PFSK-1 (cell line): ENCODE measurements at regions not wholly inside any gene's neighbourhood (a gene's known extent, or its start where the extent isn't known, plus 50 kb on each side); places are given as distances from the start of the nearest gene placed in this dataset.

Experiments used
- FOXP2 ChIP-seq: optimal IDR thresholded peaks from 2 replicates; pipeline ENCODE3; 2011; ENCODE audit warnings: borderline replicate concordance, control low read depth, inconsistent platforms; ENCODE audit not compliant: insufficient read depth; ENCODE audit errors: extremely low read length, extremely low read depth
- POLR2AphosphoS5 ChIP-seq: IDR thresholded peaks from 2 replicates; pipeline ENCODE4 v1.6.1; 2012; ENCODE audit warnings: low read depth, mild to moderate bottlenecking, control low read depth, low read length, moderate library complexity
- REST ChIP-seq, 2 experiments: IDR thresholded peaks; 2 replicates each; pipeline versions ENCODE4 v1.6.1 to v1.8.0; 2011 to 2012; ENCODE audit warnings: low read depth in 2 of 2, low read length in 2 of 2, control low read depth in 1 of 2, inconsistent platforms in 1 of 2, mild to moderate bottlenecking in 1 of 2, moderate library complexity in 1 of 2; ENCODE audit not compliant: insufficient read depth in 1 of 2
- SIN3A ChIP-seq: IDR thresholded peaks from 2 replicates; pipeline ENCODE4 v1.6.1; 2012; ENCODE audit warnings: mild to moderate bottlenecking, low read length, moderate library complexity, borderline replicate concordance; ENCODE audit not compliant: insufficient read depth
- TAF1 ChIP-seq: IDR thresholded peaks from 2 replicates; pipeline ENCODE4 v1.6.1; 2012; ENCODE audit warnings: low read length, control low read depth, borderline replicate concordance; ENCODE audit not compliant: insufficient read depth

DNA sequence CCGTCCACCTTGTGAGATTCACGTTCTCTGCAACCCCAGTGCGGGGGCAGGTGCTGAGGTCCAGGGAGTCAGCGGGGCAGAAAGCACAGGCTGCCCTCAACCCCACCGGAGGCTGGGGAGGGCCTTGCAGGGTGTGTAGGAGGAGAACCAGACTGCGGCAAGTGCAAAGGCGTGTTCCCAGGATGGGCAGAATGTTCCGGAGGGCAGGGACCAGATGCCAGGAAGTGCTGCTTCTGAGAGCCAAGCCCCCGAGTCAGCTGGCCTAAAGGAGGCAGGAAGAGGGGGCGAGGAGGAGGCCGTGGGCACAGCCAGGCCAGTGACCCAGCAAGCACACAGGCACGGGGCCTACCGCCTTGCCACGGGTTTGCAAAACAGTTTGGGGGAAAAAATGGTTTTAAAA lies 193.8 kb upstream of the AJAP1 start:
- TF ChIP-seq SIN3A (no peak), TAF1 (no peak), REST (IDR thresholded peaks at IDR 0.05; ENCODE audit: insufficient read depth in 1 of 2, low read depth in 2 of 2, low read length in 2 of 2) (no peak), FOXP2 (no peak), POLR2AphosphoS5 (no peak)

GRCh38 chr1:4461726-4462290 lies 192.6 kb upstream of the AJAP1 start:
- TF ChIP-seq TAF1 (no peak), FOXP2 (no peak)

GRCh38 chr1:4462831-4463484 lies 191.5 kb upstream of the AJAP1 start:
- TF ChIP-seq TAF1 (no peak), REST (IDR thresholded peaks at IDR 0.05; ENCODE audit: insufficient read depth in 1 of 2, low read depth in 2 of 2, low read length in 2 of 2) (no peak), POLR2AphosphoS5 (no peak), SIN3A (no peak), FOXP2 (no peak)

- no peak for TF ChIP-seq SIN3A
- TF ChIP-seq FOXP2: no peak
- TF ChIP-seq TAF1: no peak
- no peak for TF ChIP-seq POLR2AphosphoS5
- no peak for TF ChIP-seq REST (IDR thresholded peaks at IDR 0.05; ENCODE audit: insufficient read depth in 1 of 2, low read depth in 2 of 2, low read length in 2 of 2)
Observed at GRCh38 chr1:4463631-4464030, 190.8 kb upstream of the AJAP1 start.

- TF ChIP-seq SIN3A: no peak
- no peak for TF ChIP-seq FOXP2
- TF ChIP-seq POLR2AphosphoS5: no peak
- TF ChIP-seq REST (IDR thresholded peaks at IDR 0.05; ENCODE audit: insufficient read depth in 1 of 2, low read depth in 2 of 2, low read length in 2 of 2): no peak
- TF ChIP-seq TAF1: no peak
Observed at GRCh38 chr1:4464478-4464877, 189.9 kb upstream of the AJAP1 start.
